T-helper 22 cell (primary cell): ENCODE measurements at regions not wholly inside any gene's neighbourhood (a gene's known extent, or its start where the extent isn't known, plus 50 kb on each side); places are given as distances from the start of the nearest gene placed in this dataset.
"Not testable (repeated sequence)": the region's sequence is repeated elsewhere in the genome, so short reads cannot be mapped to it uniquely, and the experiment has no call there.

ENCODE experiments used
- DNase-seq: peaks from one replicate; pipeline ENCODE4 v3.0.0-alpha.2; 2020; ENCODE audit warnings: low read depth

- DNase-seq, result no peak
Observed at GRCh38 chr12:91887957-91888356, 257.7 kb downstream of the BTG1 start.

GRCh38 chr12:91885851-91886731, 259.6 kb downstream of the BTG1 start:
- DNase-seq, result no peak

GRCh38 chr12:91884230-91884629, 261.4 kb downstream of the BTG1 start:
- DNase-seq, result no peak

GRCh38 chr12:91883811-91884210, 261.8 kb downstream of the BTG1 start:
- DNase-seq, result no peak

- no peak for DNase-seq
Observed at GRCh38 chr12:91882910-91883309, 262.7 kb downstream of the BTG1 start.

GRCh38 chr12:91880528-91880927, 265.1 kb downstream of the BTG1 start:
- DNase-seq, result no peak

- DNase-seq, result peak; percentile 62
Observed at GRCh38 chr12:91877456-91878235, 268.0 kb downstream of the BTG1 start.

- peak; percentile 88 for DNase-seq
Observed at GRCh38 chr12:91877022-91877421, 268.6 kb downstream of the BTG1 start.

- not testable (repeated sequence) for DNase-seq
Observed at GRCh38 chr12:91875671-91876070, 270.0 kb downstream of the BTG1 start.

GRCh38 chr12:91874086-91874865, 271.4 kb downstream of the BTG1 start:
- DNase-seq, result no peak

GRCh38 chr12:91871751-91872150, 273.9 kb downstream of the BTG1 start:
- no peak for DNase-seq

- DNase-seq, result no peak
Observed at GRCh38 chr12:91870872-91871707, 274.6 kb downstream of the BTG1 start.

GRCh38 chr12:91868054-91868453, 277.6 kb downstream of the BTG1 start:
- no peak for DNase-seq

- DNase-seq, result no peak
Observed at GRCh38 chr12:91866566-91866965, 279.1 kb downstream of the BTG1 start.

GRCh38 chr12:91863702-91864101, 281.9 kb downstream of the BTG1 start:
- no peak for DNase-seq

GRCh38 chr12:91861554-91861953, 284.1 kb downstream of the BTG1 start:
- no peak for DNase-seq

- no peak for DNase-seq
Observed at GRCh38 chr12:91859347-91859746, 286.3 kb downstream of the BTG1 start.

- no peak for DNase-seq
Observed at GRCh38 chr12:91857813-91858542, 287.7 kb downstream of the BTG1 start.

GRCh38 chr12:91854725-91855124, 290.9 kb downstream of the BTG1 start:
- no peak for DNase-seq

GRCh38 chr12:91853350-91854127, 292.1 kb downstream of the BTG1 start:
- DNase-seq, result no peak
